ENCODE measurements at regions not wholly inside any gene's neighbourhood (a gene's known extent, or its start where the extent isn't known, plus 50 kb on each side); places are given as distances from the start of the nearest gene placed in this dataset.

DNA sequence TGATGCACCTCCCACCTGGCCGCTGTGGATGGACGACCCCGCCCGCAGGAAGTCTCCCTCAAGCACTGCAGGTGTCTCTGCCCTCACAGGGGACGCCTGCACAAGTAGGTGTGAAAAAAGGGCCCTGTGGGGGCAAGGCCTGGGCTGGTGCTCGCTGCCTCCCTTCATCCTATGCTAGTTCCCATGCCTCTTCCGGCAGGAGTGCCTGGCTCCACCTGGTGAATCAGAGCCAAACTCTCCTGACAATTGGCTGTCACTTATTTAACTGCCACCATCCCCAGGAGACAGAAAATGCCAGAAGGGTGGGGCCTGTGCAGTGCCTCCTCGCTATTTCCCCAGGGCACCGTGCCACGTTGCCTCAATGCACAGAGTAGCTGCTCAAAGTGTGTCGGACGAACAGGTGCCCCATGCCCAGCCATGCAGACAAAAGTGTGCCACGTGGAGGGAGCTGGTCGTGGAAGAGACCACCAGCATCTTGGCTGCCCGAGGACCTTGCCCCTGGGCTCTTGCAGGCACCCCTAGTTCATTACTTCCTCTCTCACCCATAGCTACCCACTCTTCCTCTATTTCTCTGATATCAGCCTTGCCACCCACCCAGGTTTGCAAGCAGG lies 170.7 kb downstream of the SEC14L1 start:
- peaks cover 4% of the 10 kb centered on the region for H3K36me3 ChIP-seq (ENCODE audit: control insufficient read depth, insufficient read depth, low read length)
- no peaks in the 10 kb centered on the region for H3K27me3 ChIP-seq (ENCODE audit: control insufficient read depth, insufficient read depth, low read length)
- DNase-seq (ENCODE audit: low read depth): no peak

GRCh38 chr17:77312061-77312701 lies 171.4 kb downstream of the SEC14L1 start:
- no peak for TF ChIP-seq CTCF (IDR thresholded peaks at IDR 0.05; ENCODE audit: insufficient read depth, low read length, poor library complexity, severe bottlenecking)
- H3K27me3 ChIP-seq (ENCODE audit: control insufficient read depth, insufficient read depth, low read length): no peaks in the 10 kb centered on the region
- peaks cover 6% of the 10 kb centered on the region for H3K36me3 ChIP-seq (ENCODE audit: control insufficient read depth, insufficient read depth, low read length)
- DNase-seq (ENCODE audit: low read depth): no peak
- no peak overlapping the region for H3K4me3 ChIP-seq (ENCODE audit: low read depth, low read length)

More for the DNA sequence above, 170.7 kb downstream of the SEC14L1 start:
- no peak overlapping the region for H3K4me3 ChIP-seq (ENCODE audit: low read depth, low read length)
- TF ChIP-seq CTCF (IDR thresholded peaks at IDR 0.05; ENCODE audit: insufficient read depth, low read length, poor library complexity, severe bottlenecking): no peak

DNA sequence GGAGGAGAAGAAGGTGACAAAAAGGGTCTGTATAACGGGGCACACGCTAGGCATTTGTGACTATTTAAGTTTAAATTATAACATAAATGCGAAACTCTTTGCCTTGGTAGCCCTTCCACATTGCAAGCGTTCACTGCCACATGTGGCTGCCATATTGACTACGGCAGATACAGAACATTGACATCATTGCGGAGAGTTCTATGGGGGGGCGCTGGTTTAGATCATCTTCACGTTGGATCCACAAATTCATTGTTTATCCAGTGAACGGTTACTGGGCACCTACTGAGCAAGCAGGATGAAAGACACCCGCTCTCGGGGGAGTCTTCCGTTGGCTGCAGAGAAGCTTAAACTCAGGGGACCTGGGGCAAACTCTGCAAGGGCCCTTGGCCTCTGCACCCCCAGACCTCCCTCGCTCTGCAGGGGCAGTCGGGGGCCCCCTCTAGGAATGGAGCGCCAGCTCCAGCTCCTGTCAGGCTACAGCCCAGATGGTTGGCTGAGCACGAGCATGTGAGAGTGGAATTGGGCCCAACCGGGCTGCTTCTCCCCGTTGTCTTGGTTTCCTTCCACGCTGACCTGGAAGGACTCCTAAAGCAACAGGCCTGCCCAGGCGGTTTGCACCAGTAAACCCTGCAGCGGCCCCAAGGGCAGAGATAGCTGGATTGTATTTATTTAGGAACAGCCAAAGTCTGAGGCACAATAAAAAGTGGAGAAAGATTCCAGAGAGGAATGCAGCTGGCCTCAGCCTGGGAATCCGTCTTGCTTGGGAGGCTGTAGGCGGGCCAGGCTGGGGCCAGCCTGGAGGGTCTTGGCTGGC lies 172.2 kb downstream of the SEC14L1 start:
- no peak for DNase-seq (ENCODE audit: low read depth)
- peaks cover 6% of the 10 kb centered on the region for H3K36me3 ChIP-seq (ENCODE audit: control insufficient read depth, insufficient read depth, low read length)

GRCh38 chr17:77313831-77314230 lies 173.1 kb downstream of the SEC14L1 start:
- Histone ChIP-seq H3K36me3 (ENCODE audit: control insufficient read depth, insufficient read depth, low read length) (peaks cover 6% of the 10 kb centered on the region), H3K4me3 (ENCODE audit: low read depth, low read length) (no peak overlapping the region), H3K27me3 (ENCODE audit: control insufficient read depth, insufficient read depth, low read length) (no peaks in the 10 kb centered on the region)
- TF ChIP-seq CTCF (IDR thresholded peaks at IDR 0.05; ENCODE audit: insufficient read depth, low read length, poor library complexity, severe bottlenecking): no peak
- DNase-seq (ENCODE audit: low read depth): no peak

More for the DNA sequence above, 172.2 kb downstream of the SEC14L1 start:
- no peaks in the 10 kb centered on the region for H3K27me3 ChIP-seq (ENCODE audit: control insufficient read depth, insufficient read depth, low read length)
- no peak overlapping the region for H3K4me3 ChIP-seq (ENCODE audit: low read depth, low read length)
- no peak for TF ChIP-seq CTCF (IDR thresholded peaks at IDR 0.05; ENCODE audit: insufficient read depth, low read length, poor library complexity, severe bottlenecking)

DNA sequence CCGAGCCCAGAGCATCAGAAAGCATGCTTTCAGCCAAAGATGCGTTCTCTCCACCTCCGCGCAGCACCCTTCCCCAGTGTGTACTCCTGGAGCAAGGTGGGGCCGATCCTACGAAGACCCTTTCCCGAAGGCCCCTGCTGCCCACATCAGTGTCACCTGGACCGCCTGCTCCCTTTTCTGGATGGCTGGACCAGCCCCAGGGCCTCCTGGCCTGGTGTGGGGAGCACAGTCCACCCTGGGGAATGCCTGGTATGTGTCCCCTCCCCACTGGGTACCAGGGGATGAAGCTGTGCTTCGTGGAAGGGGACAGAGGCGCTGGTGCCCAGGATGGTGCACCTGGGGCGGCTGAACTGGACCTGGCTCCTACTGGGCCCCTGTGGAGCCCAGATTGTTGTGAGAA lies 173.8 kb downstream of the SEC14L1 start:
- no peak for TF ChIP-seq CTCF (IDR thresholded peaks at IDR 0.05; ENCODE audit: insufficient read depth, low read length, poor library complexity, severe bottlenecking)
- Histone ChIP-seq H3K27me3 (ENCODE audit: control insufficient read depth, insufficient read depth, low read length) (no peaks in the 10 kb centered on the region), H3K36me3 (ENCODE audit: control insufficient read depth, insufficient read depth, low read length) (peaks cover 4% of the 10 kb centered on the region), H3K4me3 (ENCODE audit: low read depth, low read length) (no peak overlapping the region)
- no peak for DNase-seq (ENCODE audit: low read depth)
